Nephron progenitor cell (in vitro differentiated cells): ENCODE measurements at regions not wholly inside any gene's neighbourhood (a gene's known extent, or its start where the extent isn't known, plus 50 kb on each side); places are given as distances from the start of the nearest gene placed in this dataset.

ENCODE experiments used
- DNase-seq: peaks from one replicate; pipeline ENCODE4 v3.0.0; 2021
- H3K27ac Mint-ChIP-seq: 2 replicates; pipeline ENCODE4 v1.8.0; 2021; ENCODE audit warnings: mild to moderate bottlenecking, moderate library complexity, mixed read lengths
- H3K27me3 Mint-ChIP-seq: 2 replicates; pipeline ENCODE4 v1.8.0; 2021; ENCODE audit warnings: mild to moderate bottlenecking, low read depth, mixed read lengths; ENCODE audit not compliant: poor library complexity
- H3K36me3 Mint-ChIP-seq: 2 replicates; pipeline ENCODE4 v1.8.0; 2021; ENCODE audit warnings: low read depth, mixed read lengths
- H3K4me1 Mint-ChIP-seq: 2 replicates; pipeline ENCODE4 v1.8.0; 2021; ENCODE audit warnings: mixed read lengths
- H3K4me3 Mint-ChIP-seq: 2 replicates; pipeline ENCODE4 v1.8.0; 2021; ENCODE audit warnings: mild to moderate bottlenecking, moderate library complexity, mixed read lengths
- H3K9me3 Mint-ChIP-seq: 2 replicates; pipeline ENCODE4 v1.8.0; 2021; ENCODE audit warnings: mild to moderate bottlenecking, moderate library complexity, mixed read lengths
- TF ChIP-seq, protein P1 (sequence below): fragments of 200-600 bp; sonication (generic); IDR thresholded peaks from 2 replicates; pipeline ENCODE4 v1.5.0; 2021; ENCODE audit warnings: antibody characterized with exemption

- Mint-ChIP-seq H3K4me3 (no peak overlapping the region), H3K27me3 (peaks cover 27% of the 10 kb centered on the region), H3K36me3 (no peaks in the 10 kb centered on the region), H3K9me3 (no peaks in the 10 kb centered on the region), H3K4me1 (peaks cover 22% of the 10 kb centered on the region), H3K27ac (no peak overlapping the region)
- no peak for DNase-seq
- TF ChIP-seq, protein P1, sequence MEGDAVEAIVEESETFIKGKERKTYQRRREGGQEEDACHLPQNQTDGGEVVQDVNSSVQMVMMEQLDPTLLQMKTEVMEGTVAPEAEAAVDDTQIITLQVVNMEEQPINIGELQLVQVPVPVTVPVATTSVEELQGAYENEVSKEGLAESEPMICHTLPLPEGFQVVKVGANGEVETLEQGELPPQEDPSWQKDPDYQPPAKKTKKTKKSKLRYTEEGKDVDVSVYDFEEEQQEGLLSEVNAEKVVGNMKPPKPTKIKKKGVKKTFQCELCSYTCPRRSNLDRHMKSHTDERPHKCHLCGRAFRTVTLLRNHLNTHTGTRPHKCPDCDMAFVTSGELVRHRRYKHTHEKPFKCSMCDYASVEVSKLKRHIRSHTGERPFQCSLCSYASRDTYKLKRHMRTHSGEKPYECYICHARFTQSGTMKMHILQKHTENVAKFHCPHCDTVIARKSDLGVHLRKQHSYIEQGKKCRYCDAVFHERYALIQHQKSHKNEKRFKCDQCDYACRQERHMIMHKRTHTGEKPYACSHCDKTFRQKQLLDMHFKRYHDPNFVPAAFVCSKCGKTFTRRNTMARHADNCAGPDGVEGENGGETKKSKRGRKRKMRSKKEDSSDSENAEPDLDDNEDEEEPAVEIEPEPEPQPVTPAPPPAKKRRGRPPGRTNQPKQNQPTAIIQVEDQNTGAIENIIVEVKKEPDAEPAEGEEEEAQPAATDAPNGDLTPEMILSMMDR, result no peak
These were observed 177.9 kb upstream of the TLE3 start for GRCh38 chr15:70275461-70276138.

DNA sequence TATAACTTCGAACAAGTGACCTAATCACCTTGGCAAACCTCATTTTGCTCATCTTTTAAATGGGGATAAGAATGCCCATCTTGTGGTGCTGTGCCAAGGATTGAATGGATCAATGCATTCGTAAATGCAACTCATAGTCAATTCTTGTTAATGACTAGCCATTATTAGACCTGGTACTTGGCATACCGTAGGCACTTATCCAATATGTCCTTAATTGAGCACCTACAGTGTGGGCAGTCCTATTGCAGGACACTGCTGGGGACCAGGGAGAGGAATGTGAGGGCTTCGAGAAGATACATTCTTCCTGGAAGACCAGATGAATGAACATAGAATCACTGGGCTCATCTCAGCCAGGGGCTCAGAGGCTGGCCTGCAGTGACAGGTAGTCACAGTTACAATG is 177.2 kb upstream of the TLE3 start:
- DNase-seq, result no peak
- peaks cover 28% of the 10 kb centered on the region for H3K4me1 Mint-ChIP-seq
- peaks cover 31% of the 10 kb centered on the region for H3K27me3 Mint-ChIP-seq
- TF ChIP-seq, protein P1, result no peak
- H3K4me3 Mint-ChIP-seq, result no peak overlapping the region
- H3K27ac Mint-ChIP-seq, result no peak overlapping the region
- no peaks in the 10 kb centered on the region for H3K36me3 Mint-ChIP-seq
- H3K9me3 Mint-ChIP-seq, result no peaks in the 10 kb centered on the region

- Mint-ChIP-seq H3K4me1 (peaks cover 33% of the 10 kb centered on the region), H3K36me3 (no peaks in the 10 kb centered on the region), H3K9me3 (no peaks in the 10 kb centered on the region), H3K27me3 (peaks cover 37% of the 10 kb centered on the region), H3K4me3 (no peak overlapping the region), H3K27ac (no peak overlapping the region)
- TF ChIP-seq, protein P1, result no peak
- no peak for DNase-seq
These were observed 176.7 kb upstream of the TLE3 start for GRCh38 chr15:70274255-70274880.

DNA sequence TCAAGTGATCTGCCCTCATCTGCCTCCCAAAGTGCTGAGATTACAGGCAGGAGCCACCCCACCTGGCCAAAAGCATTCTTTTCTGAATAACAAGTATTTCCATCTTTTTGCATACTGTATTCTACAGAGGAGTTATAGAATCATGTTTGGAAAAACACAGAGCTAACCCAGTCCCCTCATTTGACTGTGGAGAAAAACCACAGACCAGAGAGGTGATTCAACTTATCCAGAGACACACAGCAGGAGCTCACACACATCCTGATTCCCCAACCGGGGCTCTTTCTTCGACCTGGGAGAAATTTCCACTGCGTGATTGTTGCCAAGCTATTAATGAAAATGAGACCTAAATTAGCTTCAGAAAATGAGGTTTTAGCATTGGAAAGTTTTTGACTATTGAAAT is 176.1 kb upstream of the TLE3 start:
- Mint-ChIP-seq H3K27ac (no peak overlapping the region), H3K27me3 (peaks cover 42% of the 10 kb centered on the region), H3K9me3 (no peaks in the 10 kb centered on the region), H3K36me3 (no peaks in the 10 kb centered on the region), H3K4me1 (peaks cover 39% of the 10 kb centered on the region), H3K4me3 (no peak overlapping the region)
- TF ChIP-seq, protein P1, result no peak
- no peak for DNase-seq

GRCh38 chr15:70272565-70273355 is 175.0 kb upstream of the TLE3 start:
- peak overlapping the region; percentile 40 for H3K27ac Mint-ChIP-seq
- H3K4me1 Mint-ChIP-seq, result peaks cover 48% of the 10 kb centered on the region
- H3K27me3 Mint-ChIP-seq, result peaks cover 50% of the 10 kb centered on the region
- H3K4me3 Mint-ChIP-seq, result no peak overlapping the region
- DNase-seq, result no peak
- no peaks in the 10 kb centered on the region for H3K9me3 Mint-ChIP-seq
- TF ChIP-seq, protein P1, result no peak
- H3K36me3 Mint-ChIP-seq, result no peaks in the 10 kb centered on the region
